ENCODE measurements at regions not wholly inside any gene's neighbourhood (a gene's known extent, or its start where the extent isn't known, plus 50 kb on each side); places are given as distances from the start of the nearest gene placed in this dataset.
A peak's percentile ranks its signal among the peaks of the same experiment; 100 is the strongest.

GRCh38 chr2:173419506-173419905 is 64.8 kb downstream of the CDCA7 start:
- no peak for DNase-seq

GRCh38 chr2:173424886-173425285 is 70.2 kb downstream of the CDCA7 start:
- DNase-seq: no peak

- DNase-seq: peak; percentile 59
Measured at GRCh38 chr2:173427887-173428668, 73.4 kb downstream of the CDCA7 start.

- DNase-seq: no peak
Measured at GRCh38 chr2:173431191-173431590, 76.5 kb downstream of the CDCA7 start.

- DNase-seq: no peak
Measured at GRCh38 chr2:173432049-173432754, 77.5 kb downstream of the CDCA7 start.

- DNase-seq: no peak
Measured at GRCh38 chr2:173434762-173435569, 80.3 kb downstream of the CDCA7 start.

- no peak for DNase-seq
Measured at GRCh38 chr2:173435574-173435973, 80.9 kb downstream of the CDCA7 start.

GRCh38 chr2:173436088-173436487 is 81.4 kb downstream of the CDCA7 start:
- DNase-seq: no peak

GRCh38 chr2:173441222-173441621 is 86.5 kb downstream of the CDCA7 start:
- DNase-seq: peak; percentile 27

GRCh38 chr2:173442542-173442941 is 87.9 kb downstream of the CDCA7 start:
- DNase-seq: no peak

- no peak for DNase-seq
Measured at GRCh38 chr2:173446722-173447121, 92.0 kb downstream of the CDCA7 start.

GRCh38 chr2:173448938-173449471 is 94.3 kb downstream of the CDCA7 start:
- peak; percentile 76 for DNase-seq

GRCh38 chr2:173451118-173451517 is 96.4 kb downstream of the CDCA7 start:
- no peak for DNase-seq

GRCh38 chr2:173451941-173452340 is 97.3 kb downstream of the CDCA7 start:
- DNase-seq: no peak

GRCh38 chr2:173452416-173452815 is 97.7 kb downstream of the CDCA7 start:
- DNase-seq: no peak

GRCh38 chr2:173456960-173457359 is 102.3 kb downstream of the CDCA7 start:
- no peak for DNase-seq

- no peak for DNase-seq
Measured at GRCh38 chr2:173457366-173457765, 102.7 kb downstream of the CDCA7 start.

GRCh38 chr2:173458991-173459780 is 104.5 kb downstream of the CDCA7 start:
- no peak for DNase-seq

- DNase-seq: no peak
Measured at GRCh38 chr2:173462892-173463840, 108.5 kb downstream of the CDCA7 start.

GRCh38 chr2:173463846-173464245 is 109.2 kb downstream of the CDCA7 start:
- no peak for DNase-seq

- DNase-seq: no peak
Measured at GRCh38 chr2:173467751-173468150, 113.1 kb downstream of the CDCA7 start.

Data from hindlimb muscle (tissue), 1 donor.